Breast epithelium (tissue), 4 donors: ENCODE measurements at regions not wholly inside any gene's neighbourhood (a gene's known extent, or its start where the extent isn't known, plus 50 kb on each side); places are given as distances from the start of the nearest gene placed in this dataset.

Experiments used
- DNase-seq, 2 donors: peaks; one replicate each; pipeline ENCODE4 v3.0.0-alpha.2; 2019; ENCODE audit warnings: low spot score in 2 of 2
- H3K27ac ChIP-seq, 2 donors: fragments of 200-600 bp; sonication (generic) in 1 of 2; one replicate each; pipeline ENCODE4 v1.5.1; 2016 to 2019; ENCODE audit warnings: mild to moderate bottlenecking in 1 of 2
- H3K27me3 ChIP-seq, 2 donors: fragments of 200-600 bp; sonication (generic) in 1 of 2; one replicate each; pipeline versions ENCODE4 v1.5.1 to v1.6.0; 2017 to 2019; ENCODE audit warnings: control low read depth in 1 of 2, mild to moderate bottlenecking in 1 of 2
- H3K36me3 ChIP-seq: fragments of 200-600 bp; one replicate; pipeline ENCODE4 v1.5.1; 2019
- H3K4me1 ChIP-seq, 2 donors: fragments of 200-600 bp; sonication (generic); one replicate each; pipeline ENCODE4 v1.5.1; 2016 to 2019; ENCODE audit warnings: control low read depth in 1 of 2
- H3K4me3 ChIP-seq, 3 donors: fragments of 200-600 bp; sonication (generic); 1 replicate in 2 of 3; 2 replicates in 1 of 3; pipeline ENCODE4 v1.5.1; 2016 to 2019; ENCODE audit warnings: mild to moderate bottlenecking in 3 of 3, moderate library complexity in 2 of 3
- H3K9me3 ChIP-seq, 2 donors: fragments of 200-600 bp; sonication (generic) in 1 of 2; one replicate each; pipeline ENCODE4 v1.5.1; 2016 to 2019; ENCODE audit warnings: control low read depth in 1 of 2
- CTCF ChIP-seq, 3 donors: fragments of 450-650 bp; IDR thresholded peaks; one replicate each; pipeline ENCODE4 v1.5.1; 2016 to 2017; ENCODE audit warnings: antibody characterized with exemption in 3 of 3, mild to moderate bottlenecking in 3 of 3, moderate library complexity in 3 of 3
- POLR2A ChIP-seq: fragments of 450-650 bp; IDR thresholded peaks from one replicate; pipeline ENCODE4 v1.6.1; 2016; ENCODE audit warnings: antibody characterized with exemption, mild to moderate bottlenecking, moderate library complexity
- POLR2AphosphoS5 ChIP-seq, 3 donors: sonication (generic); formaldehyde crosslinking; IDR thresholded peaks; one replicate each; pipeline ENCODE4 v1.6.1; 2017; ENCODE audit warnings: antibody characterized with exemption in 3 of 3
- intact Hi-C: fragments of 100-400 bp; cut with DNase I; formaldehyde crosslinking; loops from one replicate; pipeline ENCODE4 v1.15.1; 2023; ENCODE audit warnings: low total_unique reads

- intact Hi-C loops = no loop called here
- peak overlapping the region in 1 of 3 donors; percentile 48 for H3K4me3 ChIP-seq
- H3K27ac ChIP-seq = no peak overlapping the region
- DNase-seq = peak in 1 of 2 donors; percentile 23
- H3K9me3 ChIP-seq = no peaks in the 10 kb centered on the region
- H3K4me1 ChIP-seq = no peaks in the 10 kb centered on the region
- peaks cover 0 to 3% of the 10 kb centered on the region in 2 donors for H3K27me3 ChIP-seq
- TF ChIP-seq CTCF (IDR thresholded peaks at IDR 0.05) (peak; percentile 74 to 77 (median 74)), POLR2A (no peak)
- no peaks in the 10 kb centered on the region for H3K36me3 ChIP-seq
Observed at GRCh38 chr18:73842795-73843394, 304.7 kb downstream of the FBXO15 start.

GRCh38 chr18:73841661-73842060 lies 306.0 kb downstream of the FBXO15 start:
- intact Hi-C loops = no loop called here
- DNase-seq = no peak
- Histone ChIP-seq H3K36me3 (no peaks in the 10 kb centered on the region), H3K27me3 (peaks cover 0 to 3% of the 10 kb centered on the region in 2 donors), H3K4me1 (no peaks in the 10 kb centered on the region), H3K4me3 (no peak overlapping the region), H3K9me3 (no peaks in the 10 kb centered on the region), H3K27ac (no peak overlapping the region)
- no peak for TF ChIP-seq POLR2AphosphoS5 (IDR thresholded peaks at IDR 0.05)
- TF ChIP-seq POLR2A = no peak
- TF ChIP-seq CTCF (IDR thresholded peaks at IDR 0.05) = no peak

DNA sequence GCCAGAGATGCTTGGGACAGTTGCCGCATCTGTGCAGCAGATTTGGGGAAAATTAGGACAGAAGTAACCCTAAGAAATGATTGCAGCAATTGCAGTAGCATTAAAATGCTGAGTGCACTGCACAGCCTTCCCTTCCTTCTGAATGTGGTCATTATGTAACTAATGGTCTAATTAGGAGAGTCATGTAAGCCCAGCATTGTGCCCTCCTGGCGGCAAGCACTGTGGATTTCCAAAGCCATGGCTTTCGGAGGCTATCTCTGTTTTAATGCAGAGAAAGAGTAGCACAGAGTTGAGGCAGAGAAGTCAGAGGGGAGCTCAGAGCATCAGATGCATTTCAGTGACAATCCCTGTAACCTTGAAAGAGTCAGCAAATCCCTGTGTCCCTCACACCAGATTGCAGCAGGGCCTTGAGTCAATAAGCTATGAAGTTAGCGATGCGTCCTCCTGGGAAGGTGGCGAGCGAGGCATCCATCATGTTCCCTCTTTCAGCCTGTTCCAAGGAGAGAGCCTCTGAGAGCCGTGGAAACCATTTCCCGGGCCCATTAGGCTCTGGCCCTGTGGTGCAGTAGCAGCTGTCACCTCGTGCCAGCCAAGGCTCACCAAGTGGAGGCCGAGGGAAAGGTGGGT lies 307.2 kb downstream of the FBXO15 start:
- Histone ChIP-seq H3K9me3 (no peaks in the 10 kb centered on the region), H3K27me3 (peaks cover 0 to 3% of the 10 kb centered on the region in 2 donors), H3K27ac (no peak overlapping the region), H3K4me1 (no peaks in the 10 kb centered on the region), H3K36me3 (no peaks in the 10 kb centered on the region), H3K4me3 (no peak overlapping the region)
- TF ChIP-seq POLR2A = no peak
- TF ChIP-seq POLR2AphosphoS5 (IDR thresholded peaks at IDR 0.05) = no peak
- no peak for TF ChIP-seq CTCF (IDR thresholded peaks at IDR 0.05)
- DNase-seq = no peak
- intact Hi-C loops = no loop called here

DNA sequence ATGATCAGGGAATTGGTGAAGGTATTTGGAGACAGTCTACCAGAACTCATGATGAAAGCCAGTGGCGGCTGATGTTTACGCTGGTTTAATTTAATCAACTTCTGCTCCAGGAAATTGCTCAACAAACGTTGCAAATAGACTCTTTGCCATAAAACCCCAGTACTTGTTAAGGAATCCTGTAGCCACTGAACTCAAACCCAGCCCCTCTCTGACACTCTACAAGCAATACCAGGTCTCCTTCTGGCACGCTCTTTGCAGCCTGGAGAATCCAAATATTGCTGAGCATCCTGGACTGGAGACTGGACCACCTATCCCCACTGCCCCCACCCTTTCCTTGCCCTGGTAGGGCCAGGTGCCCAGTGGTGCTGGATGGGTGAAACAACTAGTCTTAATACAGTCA lies 308.2 kb downstream of the FBXO15 start:
- intact Hi-C loops = no loop called here
- no peak overlapping the region for H3K4me3 ChIP-seq
- H3K27ac ChIP-seq = no peak overlapping the region
- no peaks in the 10 kb centered on the region for H3K4me1 ChIP-seq
- no peaks in the 10 kb centered on the region for H3K36me3 ChIP-seq
- H3K27me3 ChIP-seq = peaks cover 0 to 3% of the 10 kb centered on the region in 2 donors
- TF ChIP-seq POLR2AphosphoS5 (IDR thresholded peaks at IDR 0.05) (no peak), CTCF (IDR thresholded peaks at IDR 0.05) (no peak), POLR2A (no peak)
- DNase-seq = no peak
- no peaks in the 10 kb centered on the region for H3K9me3 ChIP-seq

- Histone ChIP-seq H3K4me3 (no peak overlapping the region), H3K4me1 (no peaks in the 10 kb centered on the region), H3K27ac (no peak overlapping the region), H3K36me3 (no peaks in the 10 kb centered on the region), H3K27me3 (no peaks in the 10 kb centered on the region), H3K9me3 (no peaks in the 10 kb centered on the region)
- no peak for TF ChIP-seq POLR2A
- no peak for DNase-seq
- intact Hi-C loops = no loop called here
Observed at GRCh38 chr18:73838107-73838506, 309.5 kb downstream of the FBXO15 start.
